ENCODE measurements at regions not wholly inside any gene's neighbourhood (a gene's known extent, or its start where the extent isn't known, plus 50 kb on each side); places are given as distances from the start of the nearest gene placed in this dataset.

DNA sequence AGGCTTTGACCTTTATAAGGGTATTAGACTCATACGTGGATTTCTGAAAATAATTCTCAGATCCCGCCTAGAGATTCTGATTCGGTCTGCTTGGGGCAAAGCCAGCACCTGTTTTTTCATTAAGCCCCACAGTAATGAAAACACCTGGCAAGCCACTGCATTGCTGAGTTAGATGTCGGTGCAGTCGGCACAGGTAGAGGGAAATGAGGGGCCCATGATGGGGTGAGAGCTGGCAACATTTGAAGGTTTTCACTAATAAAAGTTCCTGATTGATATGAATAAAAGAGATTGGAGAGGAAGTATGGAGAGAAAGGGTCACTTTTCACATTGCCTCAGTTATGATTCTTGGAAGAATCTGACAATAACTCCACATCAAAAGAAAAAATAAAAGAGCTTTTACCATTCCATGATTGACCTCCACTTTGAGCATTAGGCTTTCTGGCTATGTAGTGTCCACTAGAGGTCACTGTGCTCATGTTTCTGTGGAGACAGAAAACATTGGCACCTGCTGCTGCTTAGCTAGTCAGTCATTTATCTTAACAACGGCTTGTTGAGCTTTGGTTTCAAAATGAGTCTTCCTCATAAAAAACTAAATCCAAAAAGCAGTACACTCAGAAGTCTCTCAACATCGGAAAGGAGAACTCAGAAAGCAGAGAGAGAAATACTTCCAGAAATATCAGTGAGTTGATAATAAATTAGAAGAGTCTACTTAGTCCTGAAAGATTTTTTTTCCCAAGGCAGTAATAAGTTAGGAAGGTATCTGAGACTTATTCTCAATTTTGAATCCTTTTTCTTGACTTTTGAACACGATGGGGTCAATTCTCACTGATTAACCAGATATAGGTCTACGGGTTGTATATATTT is 53.3 kb upstream of the KLHL31 start:
- DNase-seq (ENCODE audit: low spot score) = peak; percentile 71
- H3K36me3 ChIP-seq = no peaks in the 10 kb centered on the region
- no peak overlapping the region for H3K4me3 ChIP-seq
- no peaks in the 10 kb centered on the region for H3K4me1 ChIP-seq (replicated peaks)
- TF ChIP-seq, protein P1, sequence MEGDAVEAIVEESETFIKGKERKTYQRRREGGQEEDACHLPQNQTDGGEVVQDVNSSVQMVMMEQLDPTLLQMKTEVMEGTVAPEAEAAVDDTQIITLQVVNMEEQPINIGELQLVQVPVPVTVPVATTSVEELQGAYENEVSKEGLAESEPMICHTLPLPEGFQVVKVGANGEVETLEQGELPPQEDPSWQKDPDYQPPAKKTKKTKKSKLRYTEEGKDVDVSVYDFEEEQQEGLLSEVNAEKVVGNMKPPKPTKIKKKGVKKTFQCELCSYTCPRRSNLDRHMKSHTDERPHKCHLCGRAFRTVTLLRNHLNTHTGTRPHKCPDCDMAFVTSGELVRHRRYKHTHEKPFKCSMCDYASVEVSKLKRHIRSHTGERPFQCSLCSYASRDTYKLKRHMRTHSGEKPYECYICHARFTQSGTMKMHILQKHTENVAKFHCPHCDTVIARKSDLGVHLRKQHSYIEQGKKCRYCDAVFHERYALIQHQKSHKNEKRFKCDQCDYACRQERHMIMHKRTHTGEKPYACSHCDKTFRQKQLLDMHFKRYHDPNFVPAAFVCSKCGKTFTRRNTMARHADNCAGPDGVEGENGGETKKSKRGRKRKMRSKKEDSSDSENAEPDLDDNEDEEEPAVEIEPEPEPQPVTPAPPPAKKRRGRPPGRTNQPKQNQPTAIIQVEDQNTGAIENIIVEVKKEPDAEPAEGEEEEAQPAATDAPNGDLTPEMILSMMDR (IDR thresholded peaks at IDR 0.05) = peak; percentile 34 to 82 (median 72)
- TF ChIP-seq POLR2A (IDR thresholded peaks at IDR 0.05) (no peak), POLR2AphosphoS5 (IDR thresholded peaks at IDR 0.05) (peak; percentile 69)
- H3K9me3 ChIP-seq = no peaks in the 10 kb centered on the region
- intact Hi-C loops (cut with DNase I) = loop anchor here (5.0 kb wide), 1 partner anchor 238 kb away; no protein-coding TSS in a partner anchor
- H3K27me3 ChIP-seq (replicated peaks; ENCODE audit: insufficient read depth) = no peaks in the 10 kb centered on the region
- no peak overlapping the region for H3K27ac ChIP-seq
- 27% methylated on average over 9 of the region's 9 CpGs for WGBS

DNA sequence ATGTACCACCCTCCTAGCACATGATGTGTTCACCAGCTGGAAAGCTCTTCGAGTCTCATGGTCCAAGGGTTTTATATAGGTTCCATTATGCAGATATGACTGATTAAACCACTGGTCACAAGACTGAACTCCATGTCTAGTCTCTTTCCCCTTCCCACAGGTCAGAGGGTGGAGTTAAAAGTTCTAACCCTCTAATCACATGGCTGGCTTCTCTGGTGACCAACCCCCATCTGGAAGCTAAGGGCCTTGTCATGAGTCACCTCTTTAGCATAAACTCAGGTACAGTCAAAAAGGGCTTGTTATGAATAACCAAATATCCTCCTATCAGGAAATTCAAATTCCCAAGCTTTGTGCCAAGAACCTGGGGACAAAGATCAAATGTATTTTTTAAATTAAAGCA is 52.0 kb upstream of the KLHL31 start:
- Histone ChIP-seq H3K36me3 (no peaks in the 10 kb centered on the region), H3K4me1 (replicated peaks) (no peaks in the 10 kb centered on the region), H3K4me3 (no peak overlapping the region), H3K27ac (no peak overlapping the region), H3K9me3 (no peaks in the 10 kb centered on the region), H3K27me3 (replicated peaks; ENCODE audit: insufficient read depth) (no peaks in the 10 kb centered on the region)
- TF ChIP-seq, protein P1 (IDR thresholded peaks at IDR 0.05) = no peak
- TF ChIP-seq POLR2A (IDR thresholded peaks at IDR 0.05) (no peak), POLR2AphosphoS5 (IDR thresholded peaks at IDR 0.05) (no peak)
- no peak for DNase-seq (ENCODE audit: low spot score)
- 93% methylated on average over 1 of the region's 1 CpG for WGBS
- intact Hi-C loops (cut with DNase I) = loop anchor here (5.0 kb wide), 1 partner anchor 240 kb away; no protein-coding TSS in a partner anchor

DNA sequence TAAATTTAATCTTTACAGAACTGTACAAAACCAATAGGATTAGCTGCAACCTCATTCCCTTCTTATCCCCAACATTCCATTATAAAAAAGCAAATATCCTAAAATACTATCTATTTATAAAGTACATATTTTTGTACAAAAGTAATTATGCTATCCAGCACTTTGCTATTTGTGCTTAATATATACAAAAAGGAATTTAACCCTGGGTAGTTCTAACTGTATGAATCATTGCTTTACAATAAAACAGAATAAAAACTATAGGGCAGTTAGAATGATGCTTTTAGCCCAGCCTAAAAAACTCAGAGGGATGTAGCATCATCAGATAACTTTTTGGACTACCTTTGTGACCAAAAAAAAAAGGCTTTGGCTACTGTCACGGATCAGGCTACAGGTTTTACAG is 49.9 kb upstream of the KLHL31 start:
- 65% methylated on average over 1 of the region's 1 CpG for WGBS
- H3K36me3 ChIP-seq = no peaks in the 10 kb centered on the region
- H3K27me3 ChIP-seq (replicated peaks; ENCODE audit: insufficient read depth) = no peaks in the 10 kb centered on the region
- H3K4me1 ChIP-seq (replicated peaks) = no peaks in the 10 kb centered on the region
- no peak for DNase-seq (ENCODE audit: low spot score)
- no peaks in the 10 kb centered on the region for H3K9me3 ChIP-seq
- TF ChIP-seq POLR2AphosphoS5 (IDR thresholded peaks at IDR 0.05) (no peak), POLR2A (IDR thresholded peaks at IDR 0.05) (no peak)
- TF ChIP-seq, protein P1 (IDR thresholded peaks at IDR 0.05) = no peak
- no peak overlapping the region for H3K27ac ChIP-seq
- H3K4me3 ChIP-seq = no peak overlapping the region
- intact Hi-C loops (cut with DNase I) = loop anchor here (5.0 kb wide), 1 partner anchor 242 kb away; no protein-coding TSS in a partner anchor

Data from prostate gland (tissue), 2 donors.